Astrocyte (in vitro differentiated cells and primary cell): ENCODE measurements at regions not wholly inside any gene's neighbourhood (a gene's known extent, or its start where the extent isn't known, plus 50 kb on each side); places are given as distances from the start of the nearest gene placed in this dataset.

ENCODE experiments used
- CTCF ChIP-seq: IDR thresholded peaks from 2 replicates; pipeline ENCODE4 v1.5.1; 2011; ENCODE audit warnings: low read depth, mild to moderate bottlenecking, inconsistent platforms, low read length, moderate library complexity; ENCODE audit not compliant: insufficient read depth
- EZH2 ChIP-seq: IDR thresholded peaks from 2 replicates; pipeline ENCODE4 v1.6.1; 2012; ENCODE audit warnings: mild to moderate bottlenecking, low read length, inconsistent platforms; ENCODE audit not compliant: insufficient read depth

DNA sequence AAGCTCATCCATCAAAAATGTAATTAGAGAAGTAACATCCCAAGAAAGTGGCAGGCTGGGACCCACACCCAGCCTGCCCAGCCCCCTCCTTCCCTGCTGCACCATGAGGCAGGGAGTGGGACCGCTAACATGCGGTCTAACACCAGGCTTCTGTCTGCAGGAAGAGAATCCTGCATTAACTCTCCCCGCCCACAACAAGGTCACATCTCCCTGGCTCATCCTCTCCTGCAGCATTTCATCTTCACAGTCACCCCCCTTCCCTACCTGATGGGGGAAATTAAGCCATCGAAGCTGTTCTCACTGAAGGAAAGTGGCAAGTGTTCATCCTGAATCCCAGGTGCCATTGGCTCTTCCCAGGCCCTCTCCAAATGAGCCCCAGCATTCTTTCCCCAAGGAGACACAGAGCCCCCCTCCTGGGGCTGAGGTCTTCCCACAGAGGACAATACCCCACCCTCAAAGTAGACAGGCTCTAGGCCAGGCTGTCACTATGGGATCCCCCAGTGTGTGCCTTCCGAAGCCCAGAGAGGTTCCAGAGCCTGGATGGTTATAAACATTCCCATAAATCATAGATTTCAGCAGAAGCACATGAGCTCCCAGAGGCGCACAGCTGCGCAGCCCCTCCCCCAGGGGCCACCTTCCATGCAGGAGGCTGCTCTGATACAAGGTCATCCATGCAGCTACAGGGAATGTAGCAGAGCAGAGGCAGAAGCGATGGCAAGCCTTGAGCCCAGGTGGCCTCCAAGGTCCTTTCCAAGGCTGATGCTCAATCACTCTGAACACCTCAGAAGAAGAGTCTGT, 148.0 kb downstream of the OAT start:
- TF ChIP-seq CTCF (no peak), EZH2 (no peak)
